Mesendoderm (in vitro differentiated cells): ENCODE measurements at regions not wholly inside any gene's neighbourhood (a gene's known extent, or its start where the extent isn't known, plus 50 kb on each side); places are given as distances from the start of the nearest gene placed in this dataset.

Source experiments
- DNase-seq: peaks from one replicate; pipeline ENCODE4 v3.0.0; 2013
- H2AK5ac ChIP-seq: 2 replicates; pipeline ENCODE4 v1.6.1; 2013; ENCODE audit warnings: low read length, inconsistent platforms
- H2BK120ac ChIP-seq: 2 replicates; pipeline ENCODE4 v1.6.1; 2013; ENCODE audit warnings: low read depth, mild to moderate bottlenecking, low read length, moderate library complexity, mixed read lengths
- H2BK15ac ChIP-seq: replicated peaks from 2 replicates; pipeline ENCODE4 v1.6.1; 2013; ENCODE audit warnings: low read depth, mild to moderate bottlenecking, moderate library complexity
- H2BK5ac ChIP-seq: 2 replicates; pipeline ENCODE4 v1.6.1; 2013; ENCODE audit warnings: low read length, inconsistent platforms
- H3K18ac ChIP-seq: 2 replicates; pipeline ENCODE4 v1.6.1; 2013; ENCODE audit warnings: mild to moderate bottlenecking, low read length, mixed read lengths
- H3K23ac ChIP-seq: one replicate; pipeline ENCODE4 v1.6.1; 2013; ENCODE audit warnings: low read length
- H3K27ac ChIP-seq: 2 replicates; pipeline ENCODE4 v1.5.1; 2013; ENCODE audit warnings: low read depth, mild to moderate bottlenecking, inconsistent platforms, low read length, moderate library complexity
- H3K27me3 ChIP-seq: 2 replicates; pipeline ENCODE4 v1.6.1; 2013; ENCODE audit warnings: low read length, control low read depth, mild to moderate bottlenecking, inconsistent platforms; ENCODE audit not compliant: insufficient read depth, poor library complexity
- H3K36me3 ChIP-seq: 2 replicates; pipeline ENCODE4 v1.6.1; 2013; ENCODE audit warnings: low read length, inconsistent platforms; ENCODE audit not compliant: control insufficient read depth, insufficient read depth
- H3K4ac ChIP-seq: one replicate; pipeline ENCODE4 v1.6.1; 2013; ENCODE audit warnings: low read depth, mild to moderate bottlenecking, low read length, moderate library complexity
- H3K4me1 ChIP-seq: 2 replicates; pipeline ENCODE4 v1.6.1; 2013; ENCODE audit warnings: low read depth, low read length, inconsistent platforms; ENCODE audit not compliant: control insufficient read depth
- H3K4me2 ChIP-seq: 2 replicates; pipeline ENCODE4 v1.6.1; 2013; ENCODE audit warnings: low read length
- H3K4me3 ChIP-seq: 2 replicates; pipeline ENCODE4 v1.5.1; 2013; ENCODE audit warnings: mild to moderate bottlenecking, low read length
- H3K56ac ChIP-seq: one replicate; pipeline ENCODE4 v1.6.1; 2013; ENCODE audit warnings: low read length
- H3K79me1 ChIP-seq: 2 replicates; pipeline ENCODE4 v1.6.1; 2013; ENCODE audit warnings: low read length, inconsistent platforms
- H3K79me2 ChIP-seq: 2 replicates; pipeline ENCODE4 v1.6.1; 2013; ENCODE audit warnings: mild to moderate bottlenecking, low read length; ENCODE audit not compliant: control insufficient read depth, insufficient read depth
- H3K9ac ChIP-seq: 2 replicates; pipeline ENCODE4 v1.6.1; 2013; ENCODE audit warnings: low read length, inconsistent platforms
- H4K5ac ChIP-seq: one replicate; pipeline ENCODE4 v1.6.1; 2013; ENCODE audit warnings: low read length
- H4K8ac ChIP-seq: one replicate; pipeline ENCODE4 v1.6.1; 2013; ENCODE audit warnings: low read depth, mild to moderate bottlenecking, control low read depth, low read length, moderate library complexity
- WGBS: extraction: QIAGEN DNeasy Blood & Tissue Kit; methylation state at CpG from one replicate; pipeline ENCODE4 v1.1.7; 2013; ENCODE audit warnings: low lambda C conversion rate, missing lambda C conversion rate; ENCODE audit not compliant: insufficient coverage; ENCODE audit errors: extremely low coverage; 5-methylcytosine and 5-hydroxymethylcytosine counted together

GRCh38 chr13:91233291-91233690 lies 114.2 kb upstream of the MIR17HG start:
- Histone ChIP-seq H3K79me1 (no peaks in the 10 kb centered on the region), H2BK5ac (no peak overlapping the region), H3K56ac (no peak overlapping the region), H3K27me3 (no peaks in the 10 kb centered on the region), H3K23ac (no peak overlapping the region), H2BK15ac (no peak overlapping the region), H3K27ac (no peak overlapping the region), H4K8ac (no peak overlapping the region), H3K4ac (no peak overlapping the region), H2BK120ac (no peak overlapping the region), H3K4me2 (no peak overlapping the region), H3K4me3 (no peak overlapping the region), H3K9ac (no peak overlapping the region), H3K79me2 (no peaks in the 10 kb centered on the region), H4K5ac (no peak overlapping the region), H2AK5ac (no peak overlapping the region), H3K4me1 (peaks cover 7% of the 10 kb centered on the region), H3K36me3 (no peaks in the 10 kb centered on the region), H3K18ac (no peak overlapping the region)
- DNase-seq = no peak
- whole genome bisulfite sequencing = no CpG with 5 or more reads among the region's 3 CpGs

GRCh38 chr13:91236182-91236581 lies 111.3 kb upstream of the MIR17HG start:
- H2BK5ac ChIP-seq = no peak overlapping the region
- H2AK5ac ChIP-seq = no peak overlapping the region
- no peak overlapping the region for H3K56ac ChIP-seq
- no peak overlapping the region for H3K9ac ChIP-seq
- no peaks in the 10 kb centered on the region for H3K79me1 ChIP-seq
- DNase-seq = no peak
- no CpG with 5 or more reads among the region's 3 CpGs for WGBS
- no peak overlapping the region for H4K5ac ChIP-seq
- no peak overlapping the region for H3K4ac ChIP-seq
- H3K79me2 ChIP-seq = no peaks in the 10 kb centered on the region
- no peak overlapping the region for H3K4me2 ChIP-seq
- no peak overlapping the region for H4K8ac ChIP-seq
- no peaks in the 10 kb centered on the region for H3K27me3 ChIP-seq
- H3K23ac ChIP-seq = no peak overlapping the region
- H3K4me1 ChIP-seq = peaks cover 7% of the 10 kb centered on the region
- H3K36me3 ChIP-seq = no peaks in the 10 kb centered on the region
- H3K4me3 ChIP-seq = no peak overlapping the region
- no peak overlapping the region for H3K27ac ChIP-seq
- H3K18ac ChIP-seq = no peak overlapping the region
- H2BK15ac ChIP-seq = no peak overlapping the region
- H2BK120ac ChIP-seq = no peak overlapping the region

- no peaks in the 10 kb centered on the region for H3K79me2 ChIP-seq
- H4K8ac ChIP-seq = no peak overlapping the region
- H2BK5ac ChIP-seq = no peak overlapping the region
- no peaks in the 10 kb centered on the region for H3K36me3 ChIP-seq
- H2BK15ac ChIP-seq = no peak overlapping the region
- peaks cover 7% of the 10 kb centered on the region for H3K4me1 ChIP-seq
- H3K4ac ChIP-seq = no peak overlapping the region
- H3K4me2 ChIP-seq = no peak overlapping the region
- H4K5ac ChIP-seq = no peak overlapping the region
- no peak overlapping the region for H2BK120ac ChIP-seq
- H3K27ac ChIP-seq = no peak overlapping the region
- H3K79me1 ChIP-seq = no peaks in the 10 kb centered on the region
- H3K56ac ChIP-seq = no peak overlapping the region
- no peak for DNase-seq
- no peak overlapping the region for H3K9ac ChIP-seq
- H3K27me3 ChIP-seq = no peaks in the 10 kb centered on the region
- no peak overlapping the region for H3K4me3 ChIP-seq
- no peak overlapping the region for H3K23ac ChIP-seq
- H2AK5ac ChIP-seq = no peak overlapping the region
- WGBS = no CpG with 5 or more reads among the region's 3 CpGs
- H3K18ac ChIP-seq = no peak overlapping the region
These were observed 110.6 kb upstream of the MIR17HG start for GRCh38 chr13:91236921-91237320.

GRCh38 chr13:91238036-91238435 lies 109.5 kb upstream of the MIR17HG start:
- Histone ChIP-seq H3K36me3 (no peaks in the 10 kb centered on the region), H3K4me1 (peaks cover 7% of the 10 kb centered on the region), H4K5ac (no peak overlapping the region), H3K23ac (no peak overlapping the region), H3K27me3 (no peaks in the 10 kb centered on the region), H3K4me2 (no peak overlapping the region), H2BK120ac (no peak overlapping the region), H3K18ac (no peak overlapping the region), H3K9ac (no peak overlapping the region), H3K4ac (no peak overlapping the region), H2AK5ac (no peak overlapping the region), H3K56ac (no peak overlapping the region), H3K4me3 (no peak overlapping the region), H3K27ac (no peak overlapping the region), H4K8ac (no peak overlapping the region), H3K79me2 (no peaks in the 10 kb centered on the region), H2BK5ac (no peak overlapping the region), H3K79me1 (no peaks in the 10 kb centered on the region), H2BK15ac (no peak overlapping the region)
- DNase-seq = no peak
- no CpG with 5 or more reads among the region's 2 CpGs for WGBS

- no peak overlapping the region for H3K4ac ChIP-seq
- H3K27me3 ChIP-seq = no peaks in the 10 kb centered on the region
- H3K18ac ChIP-seq = no peak overlapping the region
- H3K79me1 ChIP-seq = no peaks in the 10 kb centered on the region
- H3K79me2 ChIP-seq = no peaks in the 10 kb centered on the region
- WGBS = no CpG with 5 or more reads among the region's 1 CpG
- H3K4me1 ChIP-seq = no peaks in the 10 kb centered on the region
- no peak overlapping the region for H2BK120ac ChIP-seq
- no peak overlapping the region for H3K56ac ChIP-seq
- no peak overlapping the region for H4K5ac ChIP-seq
- no peak overlapping the region for H3K9ac ChIP-seq
- H2BK15ac ChIP-seq = no peak overlapping the region
- H3K23ac ChIP-seq = no peak overlapping the region
- no peak overlapping the region for H3K4me3 ChIP-seq
- H3K4me2 ChIP-seq = no peak overlapping the region
- no peaks in the 10 kb centered on the region for H3K36me3 ChIP-seq
- no peak overlapping the region for H2AK5ac ChIP-seq
- H2BK5ac ChIP-seq = no peak overlapping the region
- no peak overlapping the region for H3K27ac ChIP-seq
- no peak overlapping the region for H4K8ac ChIP-seq
- DNase-seq = no peak
These were observed 107.1 kb upstream of the MIR17HG start for GRCh38 chr13:91240341-91240740.

GRCh38 chr13:91241221-91241933 lies 106.1 kb upstream of the MIR17HG start:
- WGBS = no CpG with 5 or more reads among the region's 2 CpGs
- H3K27me3 ChIP-seq = no peaks in the 10 kb centered on the region
- H3K9ac ChIP-seq = no peak overlapping the region

More at GRCh38 chr13:91241221-91241933, 106.1 kb upstream of the MIR17HG start:
- Histone ChIP-seq H3K4me1 (no peaks in the 10 kb centered on the region), H3K36me3 (no peaks in the 10 kb centered on the region), H3K27ac (no peak overlapping the region), H3K4me2 (no peak overlapping the region), H3K79me1 (no peaks in the 10 kb centered on the region), H2BK5ac (no peak overlapping the region), H3K79me2 (no peaks in the 10 kb centered on the region), H2BK15ac (no peak overlapping the region), H2AK5ac (no peak overlapping the region), H3K23ac (no peak overlapping the region), H3K18ac (no peak overlapping the region), H4K8ac (no peak overlapping the region), H3K4ac (no peak overlapping the region), H4K5ac (no peak overlapping the region), H3K56ac (no peak overlapping the region), H3K4me3 (no peak overlapping the region), H2BK120ac (no peak overlapping the region)
- no peak for DNase-seq
